Endothelial cell of hepatic sinusoid (primary cell): ENCODE measurements at regions not wholly inside any gene's neighbourhood (a gene's known extent, or its start where the extent isn't known, plus 50 kb on each side); places are given as distances from the start of the nearest gene placed in this dataset.
"Not testable (repeated sequence)": the region's sequence is repeated elsewhere in the genome, so short reads cannot be mapped to it uniquely, and the experiment has no call there.

ENCODE experiments used
- in situ Hi-C: cut with HindIII; loops from 2 replicates; pipeline ENCODE4 v1.10.0; 2017; ENCODE audit warnings: low sequenced_read_pairs

GRCh38 chr3:18562364-18563154 is 137.4 kb upstream of the SATB1 start:
- in situ Hi-C loops = no loop called here

DNA sequence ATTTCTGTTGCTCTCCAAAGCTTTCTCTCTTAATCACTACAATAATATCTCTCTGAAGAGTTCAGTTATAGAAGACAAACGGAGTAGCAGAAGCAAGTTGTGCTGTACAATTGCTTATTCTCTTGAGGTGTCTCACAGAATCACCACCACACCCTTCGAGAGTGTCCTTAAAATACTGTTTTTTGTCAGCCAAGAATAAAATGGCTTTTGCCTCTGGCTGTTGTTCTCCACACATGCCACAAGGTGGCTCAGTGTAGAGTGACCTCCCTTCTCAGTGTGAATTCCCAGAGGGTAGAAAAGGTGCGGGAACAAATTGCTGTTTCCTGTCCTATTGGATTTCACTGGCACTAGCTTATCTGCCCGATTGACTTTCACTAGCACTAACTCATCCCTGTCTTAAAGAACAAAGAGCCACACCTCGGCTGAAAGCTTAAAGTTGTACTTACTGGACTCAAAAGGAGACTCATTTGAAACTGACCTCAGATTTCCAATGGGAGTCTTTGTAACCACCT is 134.2 kb upstream of the SATB1 start:
- in situ Hi-C loops = no loop called here

DNA sequence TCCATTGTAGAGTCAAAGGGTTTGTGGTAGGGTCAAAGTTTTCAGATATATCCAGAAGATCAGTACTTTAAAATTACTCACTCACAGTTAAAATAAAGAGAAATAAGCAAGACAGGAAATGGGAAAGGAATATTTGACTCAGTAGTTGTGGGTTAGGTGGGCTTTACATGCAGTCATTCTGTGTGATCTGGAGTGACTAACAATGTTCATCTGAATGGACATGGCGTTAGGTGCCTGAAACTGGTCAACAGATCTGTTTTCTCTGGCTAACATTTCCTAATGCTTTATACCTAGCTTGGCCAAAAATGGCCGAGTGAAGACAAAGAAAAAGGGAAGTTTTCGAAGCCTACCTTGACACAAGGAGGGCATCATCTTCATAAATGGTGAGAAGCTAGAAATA is 133.4 kb upstream of the SATB1 start:
- in situ Hi-C loops = no loop called here

DNA sequence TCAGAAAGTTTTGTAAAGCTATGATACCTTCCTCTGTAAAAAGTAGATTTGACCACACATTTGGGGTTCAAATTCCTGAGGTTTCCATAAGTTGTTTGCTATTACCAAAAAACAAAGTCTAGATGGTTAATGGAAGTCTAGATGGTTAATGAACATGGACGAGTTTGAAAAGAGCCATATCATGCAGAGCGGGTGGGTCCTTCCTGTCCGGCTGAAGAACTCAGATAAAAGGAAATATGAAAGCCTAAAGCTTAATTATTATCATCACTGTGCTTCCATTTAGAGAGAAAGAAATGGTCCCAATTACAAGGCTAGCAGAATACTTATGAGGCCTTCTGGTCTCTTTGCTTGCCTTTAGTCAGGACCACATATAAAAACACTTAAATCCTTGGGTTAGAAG is 132.1 kb upstream of the SATB1 start:
- in situ Hi-C loops = no loop called here

DNA sequence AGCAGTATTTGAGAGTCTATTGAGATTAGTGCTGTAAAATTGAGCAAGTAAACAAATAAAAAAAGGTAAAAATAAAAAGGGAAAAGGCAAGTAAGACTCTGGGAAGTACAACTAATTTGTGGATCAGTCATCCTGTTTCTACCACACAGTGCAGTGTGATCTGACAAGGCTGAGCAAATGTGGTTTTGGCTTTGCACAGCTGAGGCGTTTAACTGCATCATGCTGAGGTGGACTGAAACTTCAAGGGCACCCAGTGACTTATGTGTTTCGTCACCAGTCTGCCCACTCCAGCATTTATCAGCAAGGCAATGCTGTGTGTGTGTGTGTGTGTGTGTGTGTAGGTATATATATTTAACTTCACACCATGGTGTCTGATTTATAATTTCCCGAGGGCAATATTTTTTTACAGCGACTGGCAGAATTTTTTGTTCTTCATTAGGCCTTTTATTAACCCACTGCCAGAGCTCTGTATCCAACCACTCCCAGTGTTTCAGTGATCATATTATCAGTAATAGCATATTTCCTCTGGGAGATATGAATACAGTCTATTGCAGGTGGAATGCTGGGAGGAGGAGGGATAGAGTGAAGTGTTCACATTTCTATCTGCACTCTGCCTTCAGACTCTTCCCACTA is 131.5 kb upstream of the SATB1 start:
- in situ Hi-C loops = no loop called here

- in situ Hi-C loops = no loop called here
Observed at GRCh38 chr3:18556001-18556408, 130.9 kb upstream of the SATB1 start.

DNA sequence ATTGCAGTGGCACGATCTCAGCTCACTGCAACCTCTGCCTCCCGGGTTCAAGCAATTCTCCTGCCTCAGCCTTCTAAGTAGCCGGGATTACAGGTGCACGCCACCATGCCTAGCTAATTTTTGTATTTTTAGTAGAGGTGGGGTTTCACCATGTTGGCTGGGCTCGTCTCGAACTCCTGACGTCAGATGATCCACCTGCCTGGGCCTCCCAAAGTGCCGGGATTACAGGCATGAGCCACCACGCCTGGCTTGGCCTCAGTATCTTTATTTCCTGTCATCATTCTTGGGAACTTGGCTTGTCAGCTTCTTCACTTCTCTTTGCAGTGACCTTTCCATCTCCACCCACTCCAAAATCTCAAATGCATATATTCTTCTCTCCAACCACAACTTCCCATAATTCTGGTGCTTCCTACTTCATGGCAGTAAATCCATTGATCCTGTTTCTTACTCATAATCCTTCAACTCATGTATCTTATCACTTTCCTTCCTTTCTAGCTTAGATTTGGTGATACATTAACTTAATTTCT is 127.5 kb upstream of the SATB1 start:
- in situ Hi-C loops = not testable (repeated sequence)

- in situ Hi-C loops = no loop called here
Observed at GRCh38 chr3:18546632-18547031, 121.5 kb upstream of the SATB1 start.

DNA sequence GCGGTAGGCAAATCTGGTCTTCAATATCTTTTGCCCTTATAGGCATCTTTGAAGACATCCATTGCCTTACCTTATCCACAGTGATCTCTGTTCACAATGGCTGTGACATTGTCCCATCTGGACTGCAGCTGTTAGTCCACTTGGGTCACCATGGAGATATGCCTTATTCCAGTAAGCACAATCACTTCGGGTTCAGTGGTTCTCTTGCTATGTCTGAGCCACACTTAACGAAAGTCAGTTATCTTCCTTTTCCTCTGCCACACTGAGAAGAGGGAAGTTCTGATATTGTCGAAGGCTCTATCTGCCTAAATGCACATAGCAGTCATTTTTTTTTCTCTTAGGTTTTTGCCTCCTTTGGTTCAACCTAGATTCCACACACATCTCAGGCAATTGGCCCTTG is 119.0 kb upstream of the SATB1 start:
- in situ Hi-C loops = no loop called here

GRCh38 chr3:18538463-18539230 is 113.5 kb upstream of the SATB1 start:
- in situ Hi-C loops = no loop called here

DNA sequence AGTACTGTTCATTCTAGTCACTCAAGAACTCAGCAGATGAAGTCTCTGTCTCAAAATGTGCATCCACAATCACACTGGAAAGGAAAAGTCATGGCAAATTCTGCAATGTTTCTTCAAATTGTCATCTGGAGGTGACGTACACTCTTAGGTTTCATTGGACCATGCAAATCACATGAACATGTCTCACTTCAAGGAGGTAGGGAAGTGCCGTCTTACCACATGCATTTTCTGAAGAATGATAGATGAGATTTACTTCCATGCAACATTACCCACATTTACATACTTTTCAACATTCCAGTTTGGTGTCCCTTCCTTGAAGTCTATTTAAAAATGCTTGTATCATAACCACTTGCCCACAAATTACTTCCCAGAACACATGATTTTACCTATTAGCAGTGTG is 107.9 kb upstream of the SATB1 start:
- in situ Hi-C loops = no loop called here

- in situ Hi-C loops = no loop called here
Observed at GRCh38 chr3:18531662-18532061, 106.5 kb upstream of the SATB1 start.

DNA sequence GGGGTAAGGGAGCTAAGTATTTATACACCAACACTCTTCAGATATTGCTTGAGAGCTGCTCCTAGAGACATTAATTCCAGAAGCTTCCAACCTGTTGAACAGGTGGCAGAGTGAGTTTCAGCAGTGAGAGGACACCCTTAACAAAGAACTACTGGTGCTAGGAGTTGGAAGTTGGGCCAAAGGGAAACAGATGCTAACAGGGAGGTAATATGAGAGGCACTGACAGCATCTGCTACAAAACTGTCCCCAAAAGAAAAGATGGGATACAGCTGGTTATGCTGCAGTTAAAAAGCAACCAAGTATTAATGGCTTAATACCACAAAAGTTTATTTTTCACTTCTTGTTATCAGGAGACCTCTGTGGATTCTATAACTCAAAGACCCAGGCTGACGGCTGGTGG is 104.5 kb upstream of the SATB1 start:
- in situ Hi-C loops = no loop called here

DNA sequence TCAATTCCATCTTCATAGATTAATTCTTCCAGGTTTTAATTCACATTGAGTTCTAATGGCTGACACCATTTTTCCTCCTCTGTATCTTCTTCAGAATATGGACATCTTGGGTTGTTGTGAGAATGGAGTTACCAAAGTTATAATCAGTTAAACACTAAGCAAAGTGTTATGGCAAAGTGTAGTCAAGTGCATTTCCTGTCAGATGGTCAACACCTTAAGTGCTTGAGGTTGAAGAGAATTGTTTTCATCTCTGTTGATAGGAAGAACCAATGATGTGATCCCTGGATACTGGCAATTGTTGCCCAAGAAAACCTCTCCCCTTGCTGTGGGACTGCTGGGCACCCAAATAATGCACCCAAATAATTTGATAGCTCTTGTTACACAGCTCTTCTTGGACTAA is 102.6 kb upstream of the SATB1 start:
- in situ Hi-C loops = no loop called here

GRCh38 chr3:18526667-18527066 is 101.5 kb upstream of the SATB1 start:
- in situ Hi-C loops = no loop called here

DNA sequence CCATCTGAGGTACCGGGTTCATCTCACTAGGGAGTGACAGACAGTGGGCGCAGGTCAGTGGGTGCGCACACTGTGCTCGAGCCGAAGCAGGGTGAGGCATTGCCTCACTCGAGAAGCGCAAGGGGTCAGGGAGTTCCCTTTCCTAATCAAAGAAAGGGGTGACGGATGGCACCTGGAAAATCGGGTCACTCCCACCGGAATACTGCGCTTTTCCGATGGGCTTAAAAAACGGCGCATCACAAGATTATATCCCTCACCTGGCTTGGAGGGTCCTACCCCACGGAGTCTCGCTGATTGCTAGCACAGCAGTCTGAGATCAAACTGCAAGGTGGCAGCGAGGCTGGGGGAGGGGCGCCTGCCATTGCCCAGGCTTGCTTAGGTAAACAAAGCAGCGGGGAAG is 91.0 kb upstream of the SATB1 start:
- in situ Hi-C loops = not testable (repeated sequence)

- in situ Hi-C loops = no loop called here
Observed at GRCh38 chr3:18513091-18513490, 88.0 kb upstream of the SATB1 start.

GRCh38 chr3:18512007-18512406 is 86.9 kb upstream of the SATB1 start:
- in situ Hi-C loops = no loop called here

DNA sequence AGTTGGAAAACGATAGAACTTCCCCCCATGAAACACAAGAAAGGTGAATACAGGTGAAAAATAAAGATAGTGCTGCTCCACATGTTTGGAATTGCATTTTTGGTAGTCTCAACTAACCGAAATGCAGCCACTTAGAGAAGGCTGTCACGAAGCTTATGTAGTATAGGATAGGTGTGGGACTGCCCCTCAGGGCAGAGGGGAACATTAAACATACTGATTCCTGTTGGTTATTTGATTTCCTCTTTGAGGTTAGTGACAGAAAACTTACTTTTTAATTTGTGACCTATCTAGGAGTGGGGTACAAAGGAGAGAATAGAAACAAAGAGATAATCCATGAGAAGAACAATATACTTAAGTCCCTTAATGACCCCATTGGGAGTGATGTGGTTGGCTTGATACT is 85.8 kb upstream of the SATB1 start:
- in situ Hi-C loops = no loop called here

DNA sequence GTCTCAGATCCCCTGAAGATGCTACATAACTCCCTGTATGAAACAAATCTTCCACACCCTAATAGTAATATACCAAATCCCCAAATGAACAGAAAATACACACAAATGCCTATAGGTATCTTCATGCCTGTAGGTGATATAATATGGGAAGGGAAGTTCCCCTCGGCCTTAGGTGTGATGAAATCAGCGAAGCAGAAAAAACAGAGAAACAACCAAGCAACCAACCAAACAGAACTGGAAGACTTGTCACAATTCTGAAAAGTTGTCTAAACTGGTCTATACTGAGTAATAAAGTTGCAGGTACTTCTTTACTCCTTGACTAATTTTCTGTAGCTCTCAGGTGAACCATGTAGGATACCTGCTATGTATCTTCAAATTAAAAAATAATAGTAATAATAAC is 82.2 kb upstream of the SATB1 start:
- in situ Hi-C loops = no loop called here

- in situ Hi-C loops = no loop called here
Observed at GRCh38 chr3:18505056-18505455, 79.9 kb upstream of the SATB1 start.
